ENCODE measurements at regions not wholly inside any gene's neighbourhood (a gene's known extent, or its start where the extent isn't known, plus 50 kb on each side); places are given as distances from the start of the nearest gene placed in this dataset.

- TF ChIP-seq CTCF (IDR thresholded peaks at IDR 0.05) (no peak), POLR2A (IDR thresholded peaks at IDR 0.05) (no peak)
Observed at GRCh38 chr15:72958634-72959033, 93.6 kb upstream of the NEO1 start.

Measured in breast epithelium (tissue), 3 donors.